Subcutaneous abdominal adipose tissue (tissue), 5 donors: ENCODE measurements at regions not wholly inside any gene's neighbourhood (a gene's known extent, or its start where the extent isn't known, plus 50 kb on each side); places are given as distances from the start of the nearest gene placed in this dataset.
"Not testable (repeated sequence)": the region's sequence is repeated elsewhere in the genome, so short reads cannot be mapped to it uniquely, and the experiment has no call there.

Experiments
- H3K27ac ChIP-seq: one replicate; pipeline ENCODE4 v1.7.0; 2013; ENCODE audit warnings: low read depth, mild to moderate bottlenecking, inconsistent platforms, low read length, moderate library complexity
- H3K27me3 ChIP-seq, 5 donors: one replicate each; pipeline ENCODE4 v1.7.0; 2013; ENCODE audit warnings: low read length in 5 of 5, inconsistent platforms in 1 of 5; ENCODE audit not compliant: control insufficient read depth in 5 of 5, insufficient read depth in 4 of 5
- H3K36me3 ChIP-seq, 5 donors: one replicate each; pipeline ENCODE4 v1.7.0; 2013; ENCODE audit warnings: low read length in 5 of 5; ENCODE audit not compliant: control insufficient read depth in 5 of 5, insufficient read depth in 5 of 5
- H3K4me1 ChIP-seq, 5 donors: one replicate each; pipeline ENCODE4 v1.7.0; 2013; ENCODE audit warnings: low read length in 5 of 5, mild to moderate bottlenecking in 3 of 5, moderate library complexity in 1 of 5; ENCODE audit not compliant: control insufficient read depth in 5 of 5, insufficient read depth in 5 of 5
- H3K4me3 ChIP-seq, 5 donors: one replicate each; pipeline ENCODE4 v1.7.0; 2013; ENCODE audit warnings: low read length in 5 of 5, low read depth in 1 of 5
- H3K9ac ChIP-seq, 5 donors: one replicate each; pipeline ENCODE4 v1.7.0; 2013; ENCODE audit warnings: low read length in 5 of 5, mild to moderate bottlenecking in 4 of 5, moderate library complexity in 3 of 5
- H3K9me3 ChIP-seq, 5 donors: one replicate each; pipeline ENCODE4 v1.7.0; 2013; ENCODE audit warnings: low read length in 5 of 5; ENCODE audit not compliant: control insufficient read depth in 5 of 5
- donor health status: healthy.
- donor health status: healthy.
- donor health status: healthy.
- donor health status: healthy.
- donor health status: healthy.

- Histone ChIP-seq H3K4me3 (no peak overlapping the region), H3K4me1 (no peaks in the 10 kb centered on the region), H3K27me3 (no peaks in the 10 kb centered on the region), H3K27ac (no peak overlapping the region), H3K36me3 (no peaks in the 10 kb centered on the region), H3K9ac (no peak overlapping the region), H3K9me3 (no peaks in the 10 kb centered on the region)
Measured at GRCh38 chr1:73029571-73029970, 747.2 kb upstream of the NEGR1 start.

- H3K27me3 ChIP-seq, result no peaks in the 10 kb centered on the region
- H3K27ac ChIP-seq, result no peak overlapping the region
- no peak overlapping the region for H3K9ac ChIP-seq
- H3K36me3 ChIP-seq, result no peaks in the 10 kb centered on the region
- no peak overlapping the region for H3K4me3 ChIP-seq
- H3K9me3 ChIP-seq, result no peaks in the 10 kb centered on the region
- H3K4me1 ChIP-seq, result no peaks in the 10 kb centered on the region
Measured at GRCh38 chr1:73026114-73026513, 743.8 kb upstream of the NEGR1 start.

DNA sequence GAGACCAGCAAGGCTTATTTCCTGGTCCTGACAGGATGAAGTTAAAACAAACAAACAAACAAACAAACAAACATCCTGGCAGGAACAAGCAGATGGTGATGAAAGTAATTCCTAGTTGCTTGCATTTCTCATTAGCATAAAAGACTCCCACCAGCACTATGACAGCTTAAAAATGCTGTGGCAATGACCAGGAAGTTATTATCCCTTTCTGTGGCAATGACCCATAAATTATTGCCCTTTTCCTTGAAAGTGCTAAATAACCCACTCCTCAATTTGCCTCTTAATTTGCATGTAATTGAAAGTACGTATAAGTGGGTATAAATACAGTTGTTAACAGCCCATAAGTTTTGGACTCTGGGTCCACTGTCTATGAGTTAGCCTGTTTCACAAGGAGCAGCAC is 727.6 kb upstream of the NEGR1 start:
- H3K27ac ChIP-seq, result no peak overlapping the region
- no peak overlapping the region for H3K4me3 ChIP-seq
- H3K9me3 ChIP-seq, result no peaks in the 10 kb centered on the region
- no peaks in the 10 kb centered on the region for H3K36me3 ChIP-seq
- H3K4me1 ChIP-seq, result no peaks in the 10 kb centered on the region
- H3K9ac ChIP-seq, result no peak overlapping the region
- no peaks in the 10 kb centered on the region for H3K27me3 ChIP-seq

GRCh38 chr1:73009311-73009710 is 727.0 kb upstream of the NEGR1 start:
- Histone ChIP-seq H3K4me3 (no peak overlapping the region), H3K27ac (no peak overlapping the region)

DNA sequence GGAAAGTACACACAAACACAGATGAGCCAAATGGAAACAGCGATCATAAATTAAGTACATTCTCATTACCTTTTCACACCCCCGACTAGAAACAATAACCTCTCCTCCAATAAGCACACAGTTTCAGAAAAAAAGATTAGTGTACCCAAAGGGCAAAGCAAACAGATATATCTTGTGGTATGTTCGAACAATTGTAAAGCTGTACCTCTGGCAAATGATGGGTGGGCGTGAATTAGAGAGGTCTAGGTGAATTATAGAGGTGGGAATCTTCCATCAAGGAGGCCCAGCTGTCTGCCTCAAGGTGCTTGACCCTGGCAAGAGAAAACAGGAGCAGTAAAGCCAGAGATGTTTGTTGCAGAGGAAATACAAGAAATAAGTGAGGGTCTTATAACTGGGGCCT is 715.3 kb upstream of the NEGR1 start:
- Histone ChIP-seq H3K4me3 (no peak overlapping the region), H3K27me3 (no peaks in the 10 kb centered on the region), H3K36me3 (no peaks in the 10 kb centered on the region)

More at GRCh38 chr1:73009311-73009710, 727.0 kb upstream of the NEGR1 start:
- Histone ChIP-seq H3K4me1 (no peaks in the 10 kb centered on the region), H3K9me3 (no peaks in the 10 kb centered on the region), H3K36me3 (no peaks in the 10 kb centered on the region), H3K9ac (no peak overlapping the region), H3K27me3 (no peaks in the 10 kb centered on the region)

DNA sequence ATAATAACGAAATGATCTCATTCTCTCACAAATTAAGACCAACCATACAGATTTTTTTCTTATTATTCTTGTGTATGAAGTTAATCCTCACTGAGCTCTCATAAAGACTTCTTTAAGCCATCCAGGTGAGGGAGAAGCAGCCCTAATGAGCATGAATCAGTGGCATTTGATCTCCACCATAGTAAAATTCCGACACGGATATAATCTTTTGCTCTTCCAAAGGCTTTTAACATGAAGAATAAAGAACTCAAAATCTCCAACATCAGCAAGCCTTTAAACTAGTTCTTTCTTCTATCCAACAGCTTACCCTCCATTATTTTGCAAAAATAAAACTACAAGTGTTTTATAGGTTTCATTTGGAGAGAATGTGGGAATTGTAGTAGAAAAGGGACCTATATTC is 714.7 kb upstream of the NEGR1 start:
- Histone ChIP-seq H3K9me3 (peaks cover 0 to 2% (median 0%) of the 10 kb centered on the region in 5 donors), H3K36me3 (no peaks in the 10 kb centered on the region), H3K27me3 (no peaks in the 10 kb centered on the region), H3K4me3 (no peak overlapping the region), H3K9ac (no peak overlapping the region), H3K27ac (no peak overlapping the region), H3K4me1 (no peaks in the 10 kb centered on the region)

More for the DNA sequence above, 715.3 kb upstream of the NEGR1 start:
- H3K9me3 ChIP-seq, result peaks cover 0 to 2% (median 0%) of the 10 kb centered on the region in 5 donors
- no peaks in the 10 kb centered on the region for H3K4me1 ChIP-seq
- H3K27ac ChIP-seq, result no peak overlapping the region
- H3K9ac ChIP-seq, result no peak overlapping the region

DNA sequence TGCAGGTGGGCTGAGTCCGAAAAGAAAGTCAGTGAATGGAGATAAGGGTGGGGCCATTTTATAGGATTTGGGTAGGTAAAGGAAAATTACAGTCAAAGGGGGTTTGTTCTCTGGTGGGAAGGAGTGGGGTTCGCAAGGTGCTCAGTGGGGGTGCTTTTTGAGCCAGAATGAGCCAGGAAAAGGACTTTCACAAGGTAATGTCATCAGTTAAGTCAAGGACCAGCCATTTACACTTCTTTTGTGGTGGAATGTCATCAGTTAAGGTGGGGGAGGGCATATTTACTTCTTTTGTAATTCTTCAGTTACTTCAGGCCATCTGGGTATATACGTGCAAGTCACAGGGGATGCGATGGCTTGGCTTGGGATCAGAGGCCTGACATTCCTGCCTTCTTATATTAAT is 705.5 kb upstream of the NEGR1 start:
- not testable (repeated sequence) for H3K27ac ChIP-seq, H3K27me3 ChIP-seq, H3K9ac ChIP-seq, H3K4me1 ChIP-seq, H3K4me3 ChIP-seq, H3K36me3 ChIP-seq, H3K9me3 ChIP-seq

DNA sequence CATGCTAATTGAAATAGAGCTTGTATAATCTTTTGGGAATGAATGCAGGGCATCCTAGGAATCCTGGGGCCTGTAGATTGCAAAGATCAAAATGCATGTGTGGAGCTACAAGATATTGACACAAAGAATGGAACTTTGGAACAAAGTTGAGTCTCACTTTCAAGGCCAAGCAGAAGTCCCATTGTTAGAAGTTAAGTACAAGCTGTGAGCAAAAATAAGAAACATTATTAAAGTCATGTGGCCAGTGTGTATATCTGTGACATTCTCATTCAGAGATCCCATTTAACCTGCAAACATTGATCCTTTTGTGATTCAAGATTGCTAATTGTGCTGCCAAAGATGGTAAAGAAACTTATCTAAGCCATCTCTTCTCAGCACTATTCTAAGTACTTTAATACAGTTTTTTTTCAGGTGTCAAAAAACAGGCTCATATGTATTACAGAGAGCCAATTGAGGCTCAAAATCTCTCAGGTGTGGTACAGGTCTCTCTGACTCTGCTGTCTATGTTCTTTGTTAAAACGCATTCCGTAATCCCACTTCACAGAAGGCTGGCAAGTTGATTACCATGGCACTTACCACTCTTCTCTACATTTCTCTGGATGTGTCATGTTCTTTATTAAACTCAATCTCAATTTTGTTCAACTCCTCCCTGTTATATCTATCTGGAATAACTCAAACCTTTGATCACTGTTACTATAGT is 704.4 kb upstream of the NEGR1 start:
- no peaks in the 10 kb centered on the region for H3K27me3 ChIP-seq
- no peak overlapping the region for H3K9ac ChIP-seq
- no peaks in the 10 kb centered on the region for H3K4me1 ChIP-seq
- H3K36me3 ChIP-seq, result no peaks in the 10 kb centered on the region
- H3K9me3 ChIP-seq, result no peaks in the 10 kb centered on the region
- no peak overlapping the region for H3K4me3 ChIP-seq
- H3K27ac ChIP-seq, result no peak overlapping the region

DNA sequence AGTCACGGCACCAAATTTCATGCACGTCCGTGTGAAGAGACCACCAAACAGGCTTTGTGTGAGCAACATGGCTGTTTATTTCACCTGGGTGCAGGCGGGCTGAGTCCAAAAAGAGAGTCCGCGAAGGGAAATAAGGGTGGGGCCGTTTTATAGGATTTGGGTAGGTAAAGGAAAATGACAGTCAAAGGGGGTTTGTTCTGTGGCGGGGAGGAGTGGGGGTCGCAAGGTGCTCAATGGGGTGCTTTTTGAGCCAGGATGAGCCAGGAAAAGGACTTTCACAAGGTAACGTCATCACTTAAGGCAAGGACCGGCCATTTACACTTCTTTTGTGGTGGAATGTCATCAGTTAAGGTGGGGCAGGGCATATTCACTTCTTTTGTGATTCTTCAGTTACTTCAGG is 702.7 kb upstream of the NEGR1 start:
- not testable (repeated sequence) for H3K36me3 ChIP-seq, H3K27ac ChIP-seq, H3K4me3 ChIP-seq, H3K9me3 ChIP-seq, H3K27me3 ChIP-seq, H3K4me1 ChIP-seq, H3K9ac ChIP-seq

- H3K27me3 ChIP-seq, H3K36me3 ChIP-seq, H3K4me1 ChIP-seq, H3K4me3 ChIP-seq, H3K9me3 ChIP-seq, H3K27ac ChIP-seq, H3K9ac ChIP-seq: not testable (repeated sequence)
Measured at GRCh38 chr1:72983011-72983410, 700.7 kb upstream of the NEGR1 start.

DNA sequence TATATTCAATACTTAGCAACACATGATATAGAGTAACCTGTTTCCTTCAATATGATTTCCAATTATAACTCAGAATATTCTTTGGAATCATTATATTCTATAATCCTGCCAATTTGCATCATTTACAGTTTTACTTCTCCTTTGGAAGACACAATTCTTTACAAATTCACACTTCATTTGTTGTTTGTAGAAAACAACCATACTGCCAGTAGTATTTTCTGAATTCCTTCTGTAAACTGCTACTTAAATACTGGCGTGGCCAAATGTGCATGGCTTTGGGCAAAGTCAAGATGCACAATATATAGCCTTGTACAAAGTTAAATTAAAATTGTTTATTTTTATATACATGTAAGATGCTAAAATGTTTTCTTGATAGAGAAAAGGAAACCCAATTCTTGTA is 687.1 kb upstream of the NEGR1 start:
- Histone ChIP-seq H3K9ac (no peak overlapping the region), H3K9me3 (no peaks in the 10 kb centered on the region), H3K36me3 (no peaks in the 10 kb centered on the region)

More for the DNA sequence above, 687.1 kb upstream of the NEGR1 start:
- H3K4me1 ChIP-seq, result no peaks in the 10 kb centered on the region
- H3K27ac ChIP-seq, result no peak overlapping the region
- H3K27me3 ChIP-seq, result no peaks in the 10 kb centered on the region
- no peak overlapping the region for H3K4me3 ChIP-seq
